ENCODE measurements at regions not wholly inside any gene's neighbourhood (a gene's known extent, or its start where the extent isn't known, plus 50 kb on each side); places are given as distances from the start of the nearest gene placed in this dataset.

DNA sequence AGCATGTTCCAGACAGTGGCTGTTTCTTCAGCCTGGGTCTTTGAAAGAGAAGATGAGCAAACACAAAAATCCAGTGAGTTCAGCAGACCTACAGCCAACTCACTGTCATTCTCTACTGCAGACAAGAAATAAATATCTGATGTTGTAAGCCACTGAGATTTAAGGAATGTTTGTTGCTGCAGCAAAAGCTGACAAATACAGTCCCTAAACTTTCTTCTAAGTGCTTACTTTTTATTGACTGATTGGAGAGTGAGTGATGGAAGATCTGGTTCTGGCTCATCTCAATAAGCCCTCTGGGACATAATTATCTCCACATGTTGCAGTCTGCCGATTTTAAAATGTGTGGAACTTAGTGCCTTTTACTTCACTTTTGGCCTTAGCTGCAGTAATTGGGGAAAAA, 69.9 kb upstream of the LMNB1 start:
- DNase-seq (no peak), ATAC-seq (replicated peaks in 1 of 4) (no peak)
- Histone ChIP-seq H3K4me1 (ENCODE audit: control insufficient read depth in 1 of 2, extremely low read depth in 1 of 2, insufficient read depth in 2 of 2, low read length in 2 of 2) (no peaks in the 10 kb centered on the region), H3K36me3 (ENCODE audit: control insufficient read depth in 2 of 2, extremely low read depth in 1 of 2, insufficient read depth in 1 of 2, low read length in 1 of 2) (no peaks in the 10 kb centered on the region), H3K9me3 (no peaks in the 10 kb centered on the region), H3K4me3 (ENCODE audit: control insufficient read depth in 1 of 2, extremely low read depth in 1 of 2, low read length in 1 of 2) (no peak overlapping the region), H3K27me3 (replicated peaks in 1 of 2; ENCODE audit: control insufficient read depth in 2 of 2, extremely low read depth in 1 of 2, insufficient read depth in 2 of 2, low read length in 1 of 2) (peaks cover 0 to 2% of the 10 kb centered on the region in 2 experiments), H3K27ac (ENCODE audit: low read length) (no peak overlapping the region)
- H3K4me1 Mint-ChIP-seq, result no peaks in the 10 kb centered on the region
- CTCF ChIA-PET, result no interaction called here
- WGBS (ENCODE audit: insufficient coverage), result no CpG with 5 or more reads among the region's 1 CpG
- H3K4me3 Mint-ChIP-seq, result no peak overlapping the region
- H3K27ac Mint-ChIP-seq, result no peak overlapping the region
- no peaks in the 10 kb centered on the region for H3K9me3 Mint-ChIP-seq
- POLR2A ChIA-PET, result no interaction called here
- no peaks in the 10 kb centered on the region for H3K27me3 Mint-ChIP-seq
- H3K36me3 Mint-ChIP-seq, result no peaks in the 10 kb centered on the region

DNA sequence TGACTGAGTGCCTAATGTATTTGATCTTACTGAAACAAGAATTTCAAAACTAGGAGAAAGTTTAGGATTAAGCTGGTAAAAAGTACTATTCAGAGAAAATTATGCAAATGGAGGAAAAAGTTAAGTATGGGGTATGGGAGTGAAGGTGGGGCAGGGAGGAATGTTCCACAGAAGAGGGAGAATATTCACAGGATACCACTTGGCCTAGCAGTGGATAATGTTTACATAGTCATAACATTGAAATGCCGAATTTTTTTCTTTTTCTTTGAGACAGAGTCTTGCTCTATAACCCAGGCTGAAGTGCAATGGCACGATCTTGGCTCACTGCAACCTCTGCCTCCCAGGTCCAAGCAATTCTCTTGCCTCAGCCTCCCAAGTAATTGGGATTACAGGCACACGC, 61.2 kb upstream of the LMNB1 start:
- Histone ChIP-seq H3K9me3 (no peaks in the 10 kb centered on the region), H3K27me3 (replicated peaks in 1 of 2; ENCODE audit: control insufficient read depth in 2 of 2, extremely low read depth in 1 of 2, insufficient read depth in 2 of 2, low read length in 1 of 2) (no peaks in the 10 kb centered on the region), H3K4me1 (ENCODE audit: control insufficient read depth in 1 of 2, extremely low read depth in 1 of 2, insufficient read depth in 2 of 2, low read length in 2 of 2) (no peaks in the 10 kb centered on the region), H3K27ac (ENCODE audit: low read length) (no peak overlapping the region), H3K36me3 (ENCODE audit: control insufficient read depth in 2 of 2, extremely low read depth in 1 of 2, insufficient read depth in 1 of 2, low read length in 1 of 2) (no peaks in the 10 kb centered on the region), H3K4me3 (ENCODE audit: control insufficient read depth in 1 of 2, extremely low read depth in 1 of 2, low read length in 1 of 2) (no peak overlapping the region)
- Mint-ChIP-seq H3K27me3 (peaks cover 0 to 5% of the 10 kb centered on the region in 2 donors), H3K9me3 (no peaks in the 10 kb centered on the region), H3K4me3 (no peak overlapping the region), H3K4me1 (no peaks in the 10 kb centered on the region), H3K36me3 (no peaks in the 10 kb centered on the region), H3K27ac (no peak overlapping the region)
- POLR2A ChIA-PET, result interaction anchor here in 1 of 2 donors (0.7 kb wide), 1 partner anchor 18 kb away, joined by 7 read pairs; no protein-coding TSS in a partner anchor
- CTCF ChIA-PET, result interaction anchor here in 1 of 2 donors (0.6 to 0.7 kb wide), 2 partner anchors 70 to 146 kb away, joined by 3 to 6 read pairs; no protein-coding TSS in a partner anchor
- WGBS (ENCODE audit: insufficient coverage), result 100% methylated on average over 1 of the region's 3 CpGs
- DNase-seq, result no peak
- no peak for ATAC-seq (replicated peaks in 1 of 4)

GRCh38 chr5:126716861-126717260, 60.1 kb upstream of the LMNB1 start:
- no CpG with 5 or more reads among the region's 10 CpGs for WGBS (ENCODE audit: insufficient coverage)
- no peaks in the 10 kb centered on the region for H3K36me3 Mint-ChIP-seq
- H3K4me1 Mint-ChIP-seq, result no peaks in the 10 kb centered on the region
- H3K27me3 Mint-ChIP-seq, result peaks cover 0 to 5% of the 10 kb centered on the region in 2 donors
- Histone ChIP-seq H3K27ac (ENCODE audit: low read length) (no peak overlapping the region), H3K4me1 (ENCODE audit: control insufficient read depth in 1 of 2, extremely low read depth in 1 of 2, insufficient read depth in 2 of 2, low read length in 2 of 2) (no peaks in the 10 kb centered on the region), H3K9me3 (no peaks in the 10 kb centered on the region), H3K36me3 (ENCODE audit: control insufficient read depth in 2 of 2, extremely low read depth in 1 of 2, insufficient read depth in 1 of 2, low read length in 1 of 2) (no peaks in the 10 kb centered on the region), H3K27me3 (replicated peaks in 1 of 2; ENCODE audit: control insufficient read depth in 2 of 2, extremely low read depth in 1 of 2, insufficient read depth in 2 of 2, low read length in 1 of 2) (no peaks in the 10 kb centered on the region), H3K4me3 (ENCODE audit: control insufficient read depth in 1 of 2, extremely low read depth in 1 of 2, low read length in 1 of 2) (no peak overlapping the region)
- no peak for DNase-seq
- ChIA-PET POLR2A (no interaction called here), CTCF (no interaction called here)
- no peak overlapping the region for H3K4me3 Mint-ChIP-seq
- ATAC-seq (replicated peaks in 1 of 4), result no peak
- H3K9me3 Mint-ChIP-seq, result no peaks in the 10 kb centered on the region
- no peak overlapping the region for H3K27ac Mint-ChIP-seq

DNA sequence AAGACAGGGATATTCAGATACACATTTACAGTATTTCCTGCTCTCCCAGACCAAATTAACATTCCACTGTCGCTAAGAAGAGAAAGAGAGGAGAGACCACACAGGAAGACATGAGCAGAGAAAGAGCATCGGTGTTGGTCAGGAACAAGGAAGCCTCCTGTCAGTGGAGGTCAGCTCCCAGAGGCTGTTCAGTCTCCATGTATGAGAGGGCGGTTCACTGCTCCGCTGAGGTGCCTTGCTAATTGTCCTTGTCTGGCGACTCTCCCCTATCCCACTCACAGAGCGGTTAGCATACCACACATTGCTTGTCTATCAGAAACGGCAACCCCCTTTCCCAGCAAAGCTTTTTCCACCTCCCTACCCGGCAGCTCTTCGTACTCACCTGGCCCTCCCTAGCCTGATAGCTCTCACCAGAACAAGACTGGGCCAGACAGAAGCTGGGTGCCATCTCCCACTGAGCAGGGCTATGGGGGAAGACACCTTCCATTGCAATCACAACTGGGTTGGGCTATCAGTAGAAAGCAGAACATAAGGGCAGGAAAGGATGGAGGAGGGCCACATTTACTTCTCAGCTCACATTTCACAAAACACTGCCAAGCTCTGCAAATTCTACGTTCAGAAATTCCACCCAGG, 58.6 kb upstream of the LMNB1 start:
- H3K9me3 ChIP-seq, result no peaks in the 10 kb centered on the region
- H3K4me1 ChIP-seq (ENCODE audit: control insufficient read depth in 1 of 2, extremely low read depth in 1 of 2, insufficient read depth in 2 of 2, low read length in 2 of 2), result no peaks in the 10 kb centered on the region
- Mint-ChIP-seq H3K9me3 (no peaks in the 10 kb centered on the region), H3K4me3 (no peak overlapping the region), H3K36me3 (no peaks in the 10 kb centered on the region), H3K4me1 (no peaks in the 10 kb centered on the region), H3K27ac (no peak overlapping the region), H3K27me3 (peaks cover 0 to under 1% of the 10 kb centered on the region in 2 donors)
- no peak for DNase-seq
- no CpG with 5 or more reads among the region's 10 CpGs for WGBS (ENCODE audit: insufficient coverage)
- ATAC-seq (replicated peaks in 1 of 4), result no peak
- POLR2A ChIA-PET, result interaction anchor here in 1 of 2 donors (0.6 kb wide), 2 partner anchors 18 to 199 kb away, joined by 3 to 8 read pairs; no protein-coding TSS in a partner anchor
- CTCF ChIA-PET, result interaction anchor here in 1 of 2 donors (0.6 kb wide), 1 partner anchor 11 kb away, joined by 5 read pairs; no protein-coding TSS in a partner anchor
- no peak overlapping the region for H3K27ac ChIP-seq (ENCODE audit: low read length)
- H3K36me3 ChIP-seq (ENCODE audit: control insufficient read depth in 2 of 2, extremely low read depth in 1 of 2, insufficient read depth in 1 of 2, low read length in 1 of 2), result no peaks in the 10 kb centered on the region
- no peaks in the 10 kb centered on the region for H3K27me3 ChIP-seq (replicated peaks in 1 of 2; ENCODE audit: control insufficient read depth in 2 of 2, extremely low read depth in 1 of 2, insufficient read depth in 2 of 2, low read length in 1 of 2)
- H3K4me3 ChIP-seq (ENCODE audit: control insufficient read depth in 1 of 2, extremely low read depth in 1 of 2, low read length in 1 of 2), result no peak overlapping the region

DNA sequence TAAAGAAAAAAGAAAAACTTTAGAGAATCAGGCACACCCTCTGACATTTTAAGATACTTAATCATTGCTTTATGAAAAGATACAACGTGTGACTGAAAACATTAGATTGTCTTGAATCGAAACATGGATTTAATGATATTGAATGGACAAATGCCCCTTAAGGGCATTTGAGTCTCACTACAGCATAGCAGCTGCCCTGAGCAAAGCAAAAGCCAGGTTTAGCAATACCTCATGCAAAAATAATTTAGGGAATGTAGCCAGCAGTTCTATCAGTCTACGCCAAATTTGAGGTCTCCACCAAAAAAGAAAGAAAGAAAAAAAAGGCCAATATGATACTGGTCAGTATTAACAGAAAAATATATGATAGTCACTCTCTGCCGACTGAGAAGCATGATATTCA, 56.6 kb upstream of the LMNB1 start:
- no peaks in the 10 kb centered on the region for H3K4me1 Mint-ChIP-seq
- no peak overlapping the region for H3K4me3 ChIP-seq (ENCODE audit: control insufficient read depth in 1 of 2, extremely low read depth in 1 of 2, low read length in 1 of 2)
- H3K36me3 Mint-ChIP-seq, result no peaks in the 10 kb centered on the region
- H3K9me3 Mint-ChIP-seq, result no peaks in the 10 kb centered on the region
- WGBS (ENCODE audit: insufficient coverage), result no CpG with 5 or more reads among the region's 4 CpGs
- no peaks in the 10 kb centered on the region for H3K36me3 ChIP-seq (ENCODE audit: control insufficient read depth in 2 of 2, extremely low read depth in 1 of 2, insufficient read depth in 1 of 2, low read length in 1 of 2)
- no peaks in the 10 kb centered on the region for H3K27me3 Mint-ChIP-seq
- CTCF ChIA-PET, result no interaction called here
- H3K27ac Mint-ChIP-seq, result no peak overlapping the region
- no peak for DNase-seq
- no peaks in the 10 kb centered on the region for H3K4me1 ChIP-seq (ENCODE audit: control insufficient read depth in 1 of 2, extremely low read depth in 1 of 2, insufficient read depth in 2 of 2, low read length in 2 of 2)
- no peak overlapping the region for H3K4me3 Mint-ChIP-seq
- ATAC-seq (replicated peaks in 1 of 4), result no peak
- H3K27ac ChIP-seq (ENCODE audit: low read length), result no peak overlapping the region
- no peaks in the 10 kb centered on the region for H3K9me3 ChIP-seq
- POLR2A ChIA-PET, result no interaction called here
- no peaks in the 10 kb centered on the region for H3K27me3 ChIP-seq (replicated peaks in 1 of 2; ENCODE audit: control insufficient read depth in 2 of 2, extremely low read depth in 1 of 2, insufficient read depth in 2 of 2, low read length in 1 of 2)

DNA sequence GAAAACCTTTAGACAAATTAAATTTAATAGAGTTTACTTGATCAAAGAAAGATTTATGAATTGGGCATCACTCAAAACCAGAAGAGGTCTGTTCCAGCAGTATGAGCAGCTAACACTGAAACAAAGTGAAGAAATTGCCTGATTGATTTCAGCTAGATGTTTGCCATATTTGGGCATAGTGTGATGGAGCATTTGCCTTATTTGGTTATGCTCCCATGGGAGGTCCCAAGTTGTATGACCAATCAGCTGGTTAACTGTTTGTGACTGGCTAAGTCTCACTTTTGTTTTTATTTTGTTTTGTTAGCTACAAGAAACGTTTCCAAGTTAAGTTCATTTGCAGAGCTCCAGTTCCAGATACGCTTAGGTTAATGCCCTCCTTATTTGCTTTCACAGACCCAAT, 53.3 kb upstream of the LMNB1 start:
- no peaks in the 10 kb centered on the region for H3K36me3 ChIP-seq (ENCODE audit: control insufficient read depth in 2 of 2, extremely low read depth in 1 of 2, insufficient read depth in 1 of 2, low read length in 1 of 2)
- H3K36me3 Mint-ChIP-seq, result no peaks in the 10 kb centered on the region
- H3K4me3 Mint-ChIP-seq, result no peak overlapping the region
- WGBS (ENCODE audit: insufficient coverage), result no CpG with 5 or more reads among the region's 2 CpGs
- no peak overlapping the region for H3K4me3 ChIP-seq (ENCODE audit: control insufficient read depth in 1 of 2, extremely low read depth in 1 of 2, low read length in 1 of 2)
- ChIA-PET POLR2A (no interaction called here), CTCF (interaction anchor here (0.5 to 0.8 kb wide), 4 partner anchors 47 to 1428 kb away, joined by 3 to 4 read pairs (median 3); no protein-coding TSS in a partner anchor)
- H3K27ac Mint-ChIP-seq, result no peak overlapping the region
- DNase-seq (no peak), ATAC-seq (replicated peaks in 1 of 4) (no peak)
- no peaks in the 10 kb centered on the region for H3K27me3 Mint-ChIP-seq
- no peaks in the 10 kb centered on the region for H3K27me3 ChIP-seq (replicated peaks in 1 of 2; ENCODE audit: control insufficient read depth in 2 of 2, extremely low read depth in 1 of 2, insufficient read depth in 2 of 2, low read length in 1 of 2)
- no peak overlapping the region for H3K27ac ChIP-seq (ENCODE audit: low read length)
- H3K9me3 ChIP-seq, result no peaks in the 10 kb centered on the region
- no peaks in the 10 kb centered on the region for H3K4me1 ChIP-seq (ENCODE audit: control insufficient read depth in 1 of 2, extremely low read depth in 1 of 2, insufficient read depth in 2 of 2, low read length in 2 of 2)
- H3K9me3 Mint-ChIP-seq, result no peaks in the 10 kb centered on the region
- H3K4me1 Mint-ChIP-seq, result no peaks in the 10 kb centered on the region
